IMR-90 (cell line): ENCODE measurements at regions not wholly inside any gene's neighbourhood (a gene's known extent, or its start where the extent isn't known, plus 50 kb on each side); places are given as distances from the start of the nearest gene placed in this dataset.

Source experiments
- ATAC-seq: fragments of 200-7000 bp; cut with Tn5 transposase; 2 replicates; pipeline ENCODE4 v1.9.1; 2020; ENCODE audit warnings: low read depth, mild to moderate bottlenecking, moderate library complexity
- BruUV-seq: library from RNA; stranded (reverse); fragments of 400-500 nt; replicated peaks from 2 replicates; lab custom pipeline; 2021; lab: Mats Ljungman, UMichigan
- CTCF ChIA-PET: fragments of 300-600 bp; formaldehyde crosslinking; extraction: SDS; loops from one replicate; lab custom pipeline; 2021; ENCODE audit warnings: antibody characterized with exemption; lab: Yijun Ruan, JAX
- POLR2A ChIA-PET: fragments of 300-600 bp; sonication (Branson Sonifier 250); formaldehyde crosslinking; loops from one replicate; lab custom pipeline; 2022; ENCODE audit warnings: antibody characterized with exemption; ENCODE audit not compliant: unreplicated experiment; lab: Charles Lee
- DNase-seq: peaks from one replicate; pipeline ENCODE4 v3.0.0; 2013
- H2AFZ ChIP-seq: replicated peaks from 2 replicates; pipeline ENCODE3; 2013; ENCODE audit warnings: low read length, mild to moderate bottlenecking; ENCODE audit not compliant: poor library complexity
- H2AK5ac ChIP-seq: 2 replicates; pipeline ENCODE4 v1.6.1; 2013; ENCODE audit warnings: low read depth, low read length, inconsistent platforms
- H2AK9ac ChIP-seq: replicated peaks from 2 replicates; pipeline ENCODE3; 2013; ENCODE audit warnings: mild to moderate bottlenecking, low read depth, low read length, moderate library complexity; ENCODE audit not compliant: poor library complexity
- H2BK120ac ChIP-seq: 2 replicates; pipeline ENCODE4 v1.6.1; 2013; ENCODE audit warnings: low read depth, low read length, inconsistent platforms
- H2BK15ac ChIP-seq: 3 replicates; pipeline ENCODE4 v1.6.1; 2013; ENCODE audit warnings: low read depth, low read length, inconsistent platforms
- H2BK20ac ChIP-seq: 2 replicates; pipeline ENCODE4 v1.6.1; 2013; ENCODE audit warnings: low read depth, mild to moderate bottlenecking, inconsistent platforms, low read length, moderate library complexity
- H2BK5ac ChIP-seq: 2 replicates; pipeline ENCODE4 v1.6.1; 2013; ENCODE audit warnings: mild to moderate bottlenecking, low read depth, low read length, inconsistent platforms; ENCODE audit not compliant: poor library complexity, severe bottlenecking
- H3K14ac ChIP-seq: replicated peaks from 2 replicates; pipeline ENCODE4 v1.6.1; 2013; ENCODE audit warnings: low read depth, low read length, inconsistent platforms
- H3K18ac ChIP-seq: 2 replicates; pipeline ENCODE4 v1.6.1; 2013; ENCODE audit warnings: low read depth, low read length, control low read depth
- H3K23ac ChIP-seq: 2 replicates; pipeline ENCODE4 v1.6.1; 2013; ENCODE audit warnings: low read depth, low read length, inconsistent platforms
- H3K27ac ChIP-seq: 2 replicates; pipeline ENCODE4 v1.5.1; 2013; ENCODE audit warnings: mild to moderate bottlenecking, control low read depth, low read length; ENCODE audit not compliant: insufficient read depth
- H3K27me3 ChIP-seq: 2 replicates; pipeline ENCODE4 v1.6.1; 2013; ENCODE audit warnings: low read length; ENCODE audit not compliant: control insufficient read depth, insufficient read depth
- H3K36me3 ChIP-seq: 2 replicates; pipeline ENCODE4 v1.6.1; 2013; ENCODE audit warnings: low read length, mixed read lengths; ENCODE audit not compliant: control insufficient read depth, insufficient read depth
- H3K4ac ChIP-seq: 2 replicates; pipeline ENCODE4 v1.6.1; 2013; ENCODE audit warnings: low read depth, low read length, inconsistent platforms
- H3K4me1 ChIP-seq: 2 replicates; pipeline ENCODE4 v1.6.1; 2013; ENCODE audit warnings: low read length, mixed read lengths; ENCODE audit not compliant: control insufficient read depth, insufficient read depth
- H3K4me2 ChIP-seq: 2 replicates; pipeline ENCODE4 v1.6.1; 2013; ENCODE audit warnings: low read depth, mild to moderate bottlenecking, control low read depth, low read length, moderate library complexity
- H3K4me3 ChIP-seq: 2 replicates; pipeline ENCODE4 v1.5.1; 2013; ENCODE audit warnings: low read depth, mild to moderate bottlenecking, control low read depth, low read length, moderate library complexity; ENCODE audit not compliant: insufficient read depth
- H3K56ac ChIP-seq: 2 replicates; pipeline ENCODE4 v1.6.1; 2013; ENCODE audit warnings: low read length, inconsistent platforms; ENCODE audit not compliant: insufficient read depth; ENCODE audit errors: extremely low read depth
- H3K79me1 ChIP-seq, 2 experiments: 2 replicates each; pipeline ENCODE4 v1.6.1; 2013; ENCODE audit warnings: low read length in 2 of 2, inconsistent platforms in 1 of 2, low read depth in 1 of 2
- H3K9ac ChIP-seq: 2 replicates; pipeline ENCODE4 v1.6.1; 2013; ENCODE audit warnings: low read depth, low read length, control low read depth
- H3K9me1 ChIP-seq: 2 replicates; pipeline ENCODE4 v1.6.1; 2013; ENCODE audit warnings: low read length, inconsistent platforms; ENCODE audit not compliant: insufficient read depth
- H3K9me3 ChIP-seq: 2 replicates; pipeline ENCODE4 v1.6.1; 2013; ENCODE audit warnings: low read length; ENCODE audit not compliant: control insufficient read depth, insufficient read depth
- H4K20me1 ChIP-seq: 2 replicates; pipeline ENCODE4 v1.6.1; 2013; ENCODE audit warnings: low read length, inconsistent platforms; ENCODE audit not compliant: insufficient read depth
- H4K5ac ChIP-seq: 2 replicates; pipeline ENCODE4 v1.6.1; 2013; ENCODE audit warnings: mild to moderate bottlenecking, low read depth, low read length, control low read depth
- H4K8ac ChIP-seq, 2 experiments: 2 replicates each; pipeline ENCODE4 v1.6.1; 2013; ENCODE audit warnings: low read depth in 2 of 2, low read length in 2 of 2, control low read depth in 1 of 2, inconsistent platforms in 1 of 2
- H4K91ac ChIP-seq: 2 replicates; pipeline ENCODE4 v1.6.1; 2013; ENCODE audit warnings: low read depth, low read length, inconsistent platforms; ENCODE audit not compliant: insufficient read depth
- BHLHE40 ChIP-seq: fragments of 150-350 bp; IDR thresholded peaks from 2 replicates; pipeline ENCODE4 v1.6.1; 2016; ENCODE audit warnings: mild to moderate bottlenecking, low read depth, low read length
- CEBPB ChIP-seq: IDR thresholded peaks from 2 replicates; pipeline ENCODE4 v1.6.1; 2012; ENCODE audit warnings: low read depth, low read length, improper control_type of control experiment
- CHD1 ChIP-seq: IDR thresholded peaks from 2 replicates; pipeline ENCODE4 v1.6.1; 2012; ENCODE audit warnings: low read depth, low read length, improper control_type of control experiment
- CTCF ChIP-seq: conservative IDR thresholded peaks from 2 replicates; pipeline ENCODE4 v1.5.1; 2012; ENCODE audit warnings: mild to moderate bottlenecking, low read depth, low read length, improper control_type of control experiment
- ELK1 ChIP-seq: fragments of 150-350 bp; IDR thresholded peaks from 2 replicates; pipeline ENCODE4 v1.6.1; 2016; ENCODE audit warnings: low read depth, mild to moderate bottlenecking, low read length, moderate library complexity, borderline replicate concordance
- FOS ChIP-seq: fragments of 150-350 bp; IDR thresholded peaks from 2 replicates; pipeline ENCODE4 v1.6.1; 2016; ENCODE audit warnings: low read depth, low read length
- MAFK ChIP-seq: IDR thresholded peaks from 2 replicates; pipeline ENCODE4 v1.6.1; 2012; ENCODE audit warnings: low read depth, low read length, improper control_type of control experiment
- MAZ ChIP-seq: IDR thresholded peaks from 2 replicates; pipeline ENCODE4 v1.6.1; 2012; ENCODE audit warnings: low read depth, mild to moderate bottlenecking, low read length, improper control_type of control experiment, moderate library complexity, borderline replicate concordance
- MXI1 ChIP-seq: IDR thresholded peaks from 2 replicates; pipeline ENCODE4 v1.6.1; 2012; ENCODE audit warnings: low read depth, mild to moderate bottlenecking, low read length, moderate library complexity, borderline replicate concordance
- NFE2L2 ChIP-seq: fragments of 150-350 bp; IDR thresholded peaks from 2 replicates; pipeline ENCODE4 v1.6.1; 2016; ENCODE audit warnings: low read depth, mild to moderate bottlenecking, low read length
- POLR2A ChIP-seq: IDR thresholded peaks from 2 replicates; pipeline ENCODE4 v1.6.1; 2012; ENCODE audit warnings: mild to moderate bottlenecking, low read depth, low read length
- RAD21 ChIP-seq: IDR thresholded peaks from 2 replicates; pipeline ENCODE4 v1.6.1; 2012; ENCODE audit warnings: low read length, improper control_type of control experiment
- RCOR1 ChIP-seq: IDR thresholded peaks from 2 replicates; pipeline ENCODE4 v1.6.1; 2012; ENCODE audit warnings: mild to moderate bottlenecking, low read length, improper control_type of control experiment; ENCODE audit not compliant: insufficient replicate concordance
- RFX5 ChIP-seq: IDR thresholded peaks from 2 replicates; pipeline ENCODE4 v1.8.0; 2012; ENCODE audit warnings: low read depth, mild to moderate bottlenecking, low read length, moderate library complexity
- SMC3 ChIP-seq: fragments of 150-350 bp; IDR thresholded peaks from 2 replicates; pipeline ENCODE4 v1.6.1; 2016; ENCODE audit warnings: low read depth, mild to moderate bottlenecking, antibody characterized with exemption, low read length, moderate library complexity
- WGBS, 2 experiments: methylation state at CpG; one replicate each; pipeline versions ENCODE4 v1.1.5 to v1.1.7; 2013; ENCODE audit warnings: missing lambda C conversion rate in 2 of 2; ENCODE audit not compliant: insufficient read length in 1 of 2; ENCODE audit errors: extremely low coverage in 2 of 2; 5-methylcytosine and 5-hydroxymethylcytosine counted together
- dilution Hi-C: fragments of 300-500 bp; cut with HindIII; formaldehyde crosslinking; loops from one replicate; pipeline ENCODE4 v1.14.3; 2018; ENCODE audit warnings: low sequenced_read_pairs; ENCODE audit not compliant: unreplicated experiment
- in situ Hi-C: fragments of 300-500 bp; cut with MboI; formaldehyde crosslinking; loops from 3 replicates; pipeline ENCODE4 v1.14.3; 2019; ENCODE audit warnings: low sequenced_read_pairs, inconsistent platforms, mixed read lengths
- intact Hi-C: fragments of 100-400 bp; cut with micrococcal nuclease; formaldehyde crosslinking; loops from 2 replicates; pipeline ENCODE4 v1.10.0; 2022
- TF ChIP-seq, protein P1 (sequence below): fragments of 150-350 bp; IDR thresholded peaks from 2 replicates; pipeline ENCODE4 v1.6.1; 2017; ENCODE audit warnings: mild to moderate bottlenecking, antibody characterized with exemption, low read length, low read depth

DNA sequence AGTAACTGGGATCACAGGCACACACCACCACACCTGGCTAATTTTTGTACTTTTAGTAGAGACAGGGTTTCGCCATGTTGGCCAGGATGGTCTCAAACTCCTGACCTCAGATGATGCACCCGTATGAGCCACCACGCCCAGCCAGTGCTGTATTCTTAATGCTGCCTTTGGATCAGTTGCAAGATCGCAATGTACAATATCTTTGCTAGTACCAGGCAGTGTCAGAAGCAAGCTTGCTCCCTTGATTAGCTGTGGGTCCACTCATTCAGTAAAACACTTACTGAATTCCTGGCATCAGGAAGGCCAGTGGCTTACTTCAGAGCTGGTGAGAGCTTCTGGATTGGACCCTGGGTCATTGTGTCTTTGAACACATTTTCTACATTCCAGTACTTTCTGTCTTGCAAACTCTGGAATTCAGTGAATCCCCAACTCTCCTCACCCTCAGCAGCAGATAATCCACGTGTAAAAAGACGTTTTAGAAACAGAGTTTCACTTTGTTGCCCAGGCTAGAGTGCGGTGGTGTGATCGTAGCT, 1183.7 kb downstream of the AACS start:
- H3K9ac ChIP-seq, result no peak overlapping the region
- ChIA-PET POLR2A (no interaction called here), CTCF (no interaction called here)
- H3K79me1 ChIP-seq, result no peaks in the 10 kb centered on the region
- H3K4me3 ChIP-seq, result no peak overlapping the region
- no peak overlapping the region for H2BK5ac ChIP-seq
- H3K18ac ChIP-seq, result no peak overlapping the region
- no peak overlapping the region for H2AFZ ChIP-seq
- H3K4me2 ChIP-seq, result no peak overlapping the region
- no peak for DNase-seq
- H3K9me3 ChIP-seq, result peaks cover 7% of the 10 kb centered on the region
- H3K14ac ChIP-seq, result no peak overlapping the region
- no peak overlapping the region for H3K27ac ChIP-seq
- H3K56ac ChIP-seq, result no peak overlapping the region
- H3K27me3 ChIP-seq, result no peaks in the 10 kb centered on the region
- no TSS peak for BruUV-seq
- dilution Hi-C loops (no loop called here), intact Hi-C loops (no loop called here), in situ Hi-C loops (no loop called here)
- no peaks in the 10 kb centered on the region for H3K36me3 ChIP-seq
- no peak overlapping the region for H3K23ac ChIP-seq
- H3K9me1 ChIP-seq, result no peaks in the 10 kb centered on the region
- no peaks in the 10 kb centered on the region for H4K20me1 ChIP-seq
- no peak overlapping the region for H3K4ac ChIP-seq
- no peak overlapping the region for H2AK5ac ChIP-seq
- no peak for TF ChIP-seq CEBPB
- no peak for TF ChIP-seq ELK1
- no peak for TF ChIP-seq RAD21
- no peak for TF ChIP-seq RCOR1
- no peak for TF ChIP-seq NFE2L2
- no peak for TF ChIP-seq FOS
- TF ChIP-seq, protein P1, sequence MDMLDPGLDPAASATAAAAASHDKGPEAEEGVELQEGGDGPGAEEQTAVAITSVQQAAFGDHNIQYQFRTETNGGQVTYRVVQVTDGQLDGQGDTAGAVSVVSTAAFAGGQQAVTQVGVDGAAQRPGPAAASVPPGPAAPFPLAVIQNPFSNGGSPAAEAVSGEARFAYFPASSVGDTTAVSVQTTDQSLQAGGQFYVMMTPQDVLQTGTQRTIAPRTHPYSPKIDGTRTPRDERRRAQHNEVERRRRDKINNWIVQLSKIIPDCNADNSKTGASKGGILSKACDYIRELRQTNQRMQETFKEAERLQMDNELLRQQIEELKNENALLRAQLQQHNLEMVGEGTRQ, result no peak
- no peak for TF ChIP-seq MAZ
- TF ChIP-seq CTCF, result no peak
- TF ChIP-seq CHD1, result no peak
- TF ChIP-seq BHLHE40, result no peak
- no peak for TF ChIP-seq POLR2A
- TF ChIP-seq MAFK, result no peak
- no peak for TF ChIP-seq MXI1
- TF ChIP-seq RFX5, result no peak
- no peak for TF ChIP-seq SMC3
- H4K91ac ChIP-seq, result no peak overlapping the region
- no peak overlapping the region for H2BK15ac ChIP-seq
- H3K4me1 ChIP-seq, result no peaks in the 10 kb centered on the region
- H4K8ac ChIP-seq, result no peak overlapping the region
- ATAC-seq, result no peak
- no peak overlapping the region for H2BK120ac ChIP-seq
- no peak overlapping the region for H2BK20ac ChIP-seq
- WGBS, 2 experiments, result no CpG with 5 or more reads among the region's 8 CpGs
- no peak overlapping the region for H4K5ac ChIP-seq
- no peak overlapping the region for H2AK9ac ChIP-seq
